Tibial artery (tissue), 4 donors: ENCODE measurements at regions not wholly inside any gene's neighbourhood (a gene's known extent, or its start where the extent isn't known, plus 50 kb on each side); places are given as distances from the start of the nearest gene placed in this dataset.

Source experiments
- DNase-seq, 2 donors: peaks; one replicate each; pipeline ENCODE4 v3.0.0-alpha.2; 2019
- H3K27ac ChIP-seq, 2 donors: fragments of 200-600 bp; sonication (generic) in 1 of 2; 1 replicate in 1 of 2; 2 replicates in 1 of 2; pipeline ENCODE4 v1.5.1; 2018 to 2019; ENCODE audit warnings: mild to moderate bottlenecking in 1 of 2
- H3K27me3 ChIP-seq, 2 donors: fragments of 200-600 bp; sonication (generic) in 1 of 2; one replicate each; pipeline versions ENCODE4 v1.5.1 to v1.6.0; 2016 to 2019
- H3K36me3 ChIP-seq, 3 donors: fragments of 200-600 bp; sonication (generic) in 2 of 3; one replicate each; pipeline ENCODE4 v1.5.1; 2016 to 2019; ENCODE audit warnings: mild to moderate bottlenecking in 2 of 3
- H3K4me1 ChIP-seq, 4 donors: fragments of 200-600 bp; sonication (generic) in 2 of 4; 1 replicate in 3 of 4; 2 replicates in 1 of 4; pipeline ENCODE4 v1.5.1; 2016 to 2019
- H3K4me3 ChIP-seq, 2 donors: fragments of 200-600 bp; sonication (generic) in 1 of 2; 1 replicate in 1 of 2; 2 replicates in 1 of 2; pipeline ENCODE4 v1.5.1; 2018 to 2019; ENCODE audit warnings: mild to moderate bottlenecking in 2 of 2
- H3K9me3 ChIP-seq, 3 donors: fragments of 200-600 bp; sonication (generic) in 1 of 3; one replicate each; pipeline ENCODE4 v1.5.1; 2016 to 2019
- CTCF ChIP-seq, 2 experiments: fragments of 200-600 bp in 1 of 2; fragments of 450-650 bp in 1 of 2; IDR thresholded peaks; one replicate each; pipeline ENCODE4 v1.5.1; 2017 to 2019; ENCODE audit warnings: antibody characterized with exemption in 2 of 2, mild to moderate bottlenecking in 1 of 2, moderate library complexity in 1 of 2
- intact Hi-C: fragments of 100-400 bp; cut with DNase I; formaldehyde crosslinking; loops from one replicate; pipeline ENCODE4 v1.15.0; 2023; ENCODE audit warnings: low total_unique reads

DNA sequence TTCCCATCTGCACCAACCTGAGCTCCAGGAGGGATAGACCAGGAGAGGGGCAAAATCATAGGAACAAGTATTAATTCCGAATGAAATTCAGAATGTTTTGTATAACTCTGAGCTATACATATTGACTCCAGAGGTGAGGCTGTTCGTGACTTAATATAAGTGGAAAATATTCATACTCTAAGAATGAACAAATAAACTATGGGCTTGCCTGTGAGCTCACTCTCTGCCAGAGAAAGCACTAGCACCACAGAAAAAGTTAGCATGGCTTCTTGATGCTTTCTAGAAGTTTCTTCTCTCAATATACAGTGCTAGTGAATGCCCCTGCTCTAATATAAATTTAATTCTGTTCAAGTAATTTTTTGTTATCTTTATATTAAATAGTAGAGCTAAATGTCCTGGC, 1536.4 kb upstream of the FLRT2 start:
- intact Hi-C loops = no loop called here
- no peaks in the 10 kb centered on the region for H3K4me1 ChIP-seq
- no peak for TF ChIP-seq CTCF (IDR thresholded peaks at IDR 0.05)

DNA sequence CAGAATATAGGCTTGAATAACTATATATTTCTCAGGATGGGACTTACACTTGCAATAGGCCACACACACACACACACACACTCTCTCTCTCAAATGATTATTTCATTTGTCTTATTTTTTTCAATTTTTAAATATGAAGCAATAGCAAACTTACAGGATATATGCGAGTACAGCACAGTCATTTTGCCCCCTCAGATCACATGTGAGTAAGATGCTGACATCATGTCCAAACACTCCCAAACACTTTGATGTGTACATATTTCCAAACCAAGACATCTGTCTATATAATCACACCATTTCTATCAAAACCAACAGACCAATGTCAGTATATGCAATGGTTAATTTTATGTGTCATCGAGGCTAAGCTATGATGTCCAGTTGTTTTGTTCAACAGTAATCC, 1535.9 kb upstream of the FLRT2 start:
- no peak for DNase-seq
- no peaks in the 10 kb centered on the region for H3K36me3 ChIP-seq

More for the DNA sequence above, 1536.4 kb upstream of the FLRT2 start:
- Histone ChIP-seq H3K36me3 (no peaks in the 10 kb centered on the region), H3K4me3 (no peak overlapping the region), H3K27ac (no peak overlapping the region), H3K27me3 (no peaks in the 10 kb centered on the region), H3K9me3 (no peaks in the 10 kb centered on the region)
- DNase-seq = no peak

GRCh38 chr14:84001023-84001422, 1528.9 kb upstream of the FLRT2 start:
- intact Hi-C loops = no loop called here
- Histone ChIP-seq H3K4me1 (no peaks in the 10 kb centered on the region), H3K27ac (no peak overlapping the region), H3K9me3 (no peaks in the 10 kb centered on the region), H3K4me3 (no peak overlapping the region), H3K36me3 (no peaks in the 10 kb centered on the region), H3K27me3 (no peaks in the 10 kb centered on the region)
- TF ChIP-seq CTCF (IDR thresholded peaks at IDR 0.05) = no peak
- no peak for DNase-seq

More for the DNA sequence above, 1535.9 kb upstream of the FLRT2 start:
- no peak overlapping the region for H3K4me3 ChIP-seq
- H3K4me1 ChIP-seq = no peaks in the 10 kb centered on the region
- no peak overlapping the region for H3K27ac ChIP-seq
- no peak for TF ChIP-seq CTCF (IDR thresholded peaks at IDR 0.05)
- intact Hi-C loops = no loop called here
- H3K27me3 ChIP-seq = no peaks in the 10 kb centered on the region
- no peaks in the 10 kb centered on the region for H3K9me3 ChIP-seq

DNA sequence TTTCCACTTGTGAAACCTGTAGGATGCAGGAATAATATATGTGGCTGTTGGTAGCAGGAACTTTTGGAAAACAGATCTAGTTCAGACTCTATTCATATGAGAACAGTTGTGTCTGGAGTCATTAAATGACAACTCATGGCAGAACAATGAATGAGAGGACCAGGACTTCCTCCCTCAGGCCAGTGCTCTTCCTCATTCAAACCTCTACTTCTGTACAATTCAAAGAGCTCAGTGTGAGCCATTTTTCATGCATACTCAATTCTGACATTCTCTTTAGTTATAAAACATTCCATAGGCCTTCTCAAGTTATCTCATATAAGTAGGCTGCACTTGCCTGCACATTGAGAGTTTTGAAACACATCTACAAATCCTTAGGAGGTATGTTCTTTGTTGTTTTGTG, 1526.6 kb upstream of the FLRT2 start:
- no peak for DNase-seq
- H3K4me1 ChIP-seq = no peaks in the 10 kb centered on the region
- no peak overlapping the region for H3K27ac ChIP-seq
- no peak overlapping the region for H3K4me3 ChIP-seq
- no peaks in the 10 kb centered on the region for H3K9me3 ChIP-seq
- TF ChIP-seq CTCF (IDR thresholded peaks at IDR 0.05) = no peak
- intact Hi-C loops = no loop called here
- no peaks in the 10 kb centered on the region for H3K36me3 ChIP-seq
- H3K27me3 ChIP-seq = no peaks in the 10 kb centered on the region

- Histone ChIP-seq H3K4me3 (no peak overlapping the region), H3K36me3 (no peaks in the 10 kb centered on the region), H3K27ac (no peak overlapping the region), H3K9me3 (no peaks in the 10 kb centered on the region), H3K4me1 (no peaks in the 10 kb centered on the region), H3K27me3 (no peaks in the 10 kb centered on the region)
- intact Hi-C loops = no loop called here
- DNase-seq = no peak
- TF ChIP-seq CTCF (IDR thresholded peaks at IDR 0.05) = no peak
These were observed 1523.2 kb upstream of the FLRT2 start for GRCh38 chr14:84006643-84007155.

GRCh38 chr14:84013424-84013823, 1516.5 kb upstream of the FLRT2 start:
- DNase-seq = no peak
- Histone ChIP-seq H3K27ac (no peak overlapping the region), H3K36me3 (no peaks in the 10 kb centered on the region), H3K4me1 (peaks cover 0 to 6% (median 2%) of the 10 kb centered on the region in 4 donors), H3K9me3 (no peaks in the 10 kb centered on the region), H3K4me3 (no peak overlapping the region), H3K27me3 (no peaks in the 10 kb centered on the region)
- TF ChIP-seq CTCF (IDR thresholded peaks at IDR 0.05) = no peak
- intact Hi-C loops = no loop called here
